HepG2 (cell line): ENCODE measurements at regions not wholly inside any gene's neighbourhood (a gene's known extent, or its start where the extent isn't known, plus 50 kb on each side); places are given as distances from the start of the nearest gene placed in this dataset.

Experiments
- ATAC-seq: fragments of 200-7000 bp; cut with Tn5 transposase; 3 replicates; pipeline ENCODE4 v1.9.1; 2020; ENCODE audit warnings: mild to moderate bottlenecking, moderate library complexity
- BruUV-seq: library from RNA; stranded (reverse); fragments of 400-500 nt; replicated peaks from 2 replicates; lab custom pipeline; 2021; lab: Mats Ljungman, UMichigan
- CTCF ChIA-PET: fragments of 300-600 bp; formaldehyde crosslinking; extraction: SDS; loops from one replicate; lab custom pipeline; 2021; ENCODE audit warnings: low total read pairs, inconsistent platforms, low intra/inter-chr PET ratio; lab: Yijun Ruan, JAX
- POLR2A ChIA-PET: fragments of 350-600 bp; sonication (Branson Sonifier 250); formaldehyde crosslinking; loops from one replicate; lab custom pipeline; 2020; ENCODE audit warnings: antibody characterized with exemption, inconsistent platforms; lab: Yijun Ruan, JAX
- DNase-seq: peaks from one replicate; pipeline ENCODE4 v3.0.0-alpha.2; 2015; ENCODE audit warnings: low spot score
- FAIRE-seq: peaks from 3 replicates; lab custom pipeline; 2011; peaks lifted over from hg19 to GRCh38; lab: Jason Lieb, UNC
- H2AFZ ChIP-seq: one replicate; pipeline ENCODE4 v1.6.1; 2011; ENCODE audit warnings: low read length, inconsistent platforms
- H3K27ac ChIP-seq: fragments of 300-600 bp; 3 replicates; pipeline ENCODE4 v1.8.0; 2011; ENCODE audit warnings: mixed run types, mild to moderate bottlenecking, mixed read lengths, low read length, inconsistent platforms; ENCODE audit not compliant: insufficient read depth; ENCODE audit errors: extremely low read length
- H3K27me3 ChIP-seq, 2 experiments: fragments of 200-600 bp in 1 of 2; 2 replicates in 1 of 2; 3 replicates in 1 of 2; pipeline versions ENCODE4 v1.6.0 to v1.8.0; 2011; ENCODE audit warnings: low read length in 2 of 2, mild to moderate bottlenecking in 2 of 2, moderate library complexity in 2 of 2, inconsistent platforms in 1 of 2; ENCODE audit not compliant: insufficient read depth in 2 of 2, control insufficient read depth in 1 of 2
- H3K36me3 ChIP-seq, 2 experiments: fragments of 200-600 bp in 1 of 2; replicated peaks in 1 of 2; 2 replicates in 1 of 2; 3 replicates in 1 of 2; pipeline versions ENCODE4 v1.5.1 to v1.8.0; 2011; ENCODE audit warnings: low read length in 2 of 2, inconsistent platforms in 1 of 2; ENCODE audit not compliant: insufficient read depth in 2 of 2, control insufficient read depth in 1 of 2
- H3K4me1 ChIP-seq: 2 replicates; pipeline ENCODE4 v1.5.1; 2012; ENCODE audit warnings: low read length, inconsistent platforms; ENCODE audit not compliant: insufficient read depth
- H3K4me2 ChIP-seq: 2 replicates; pipeline ENCODE4 v1.6.0; 2011; ENCODE audit warnings: low read depth, low read length, inconsistent platforms
- H3K4me3 ChIP-seq, 3 experiments: fragments of 200-600 bp in 1 of 3; sonication (generic), shearing (Covaris generic) in 1 of 3; replicated peaks in 1 of 3; 2 replicates each; pipeline ENCODE4 v1.5.1; 2011 to 2016; ENCODE audit warnings: low read length in 3 of 3, inconsistent platforms in 2 of 3, low read depth in 2 of 3, mild to moderate bottlenecking in 2 of 3, control low read depth in 1 of 3, mixed read lengths in 1 of 3; ENCODE audit not compliant: insufficient read depth in 1 of 3
- H3K79me2 ChIP-seq: one replicate; pipeline ENCODE4 v1.6.1; 2011; ENCODE audit warnings: low read length, inconsistent platforms; ENCODE audit not compliant: insufficient read depth
- H3K9ac ChIP-seq: 2 replicates; pipeline ENCODE4 v1.6.0; 2011; ENCODE audit warnings: mild to moderate bottlenecking, low read depth, low read length, inconsistent platforms; ENCODE audit not compliant: insufficient read depth
- H3K9me3 ChIP-seq: 2 replicates; pipeline ENCODE4 v1.5.1; 2012; ENCODE audit warnings: mild to moderate bottlenecking, low read length
- H4K20me1 ChIP-seq: 2 replicates; pipeline ENCODE4 v1.6.0; 2011; ENCODE audit warnings: inconsistent platforms, mild to moderate bottlenecking, low read length, moderate library complexity; ENCODE audit not compliant: insufficient read depth
- ELF3 ChIP-seq: IDR thresholded peaks from 2 replicates; pipeline ENCODE4 v1.6.1; 2016; ENCODE audit warnings: missing genetic modification reagents, missing compliant biosample characterization
- GATAD2A ChIP-seq: IDR thresholded peaks from 2 replicates; pipeline ENCODE4 v1.6.1; 2016
- ISL2 ChIP-seq: sonication (generic); formaldehyde crosslinking; IDR thresholded peaks from 2 replicates; pipeline ENCODE4 v1.5.0; 2020; ENCODE audit warnings: missing genetic modification reagents
- MTF2 ChIP-seq: sonication (generic); formaldehyde crosslinking; IDR thresholded peaks from 2 replicates; pipeline ENCODE4 v1.5.0; 2020; ENCODE audit warnings: missing genetic modification reagents, borderline replicate concordance
- MXI1 ChIP-seq: IDR thresholded peaks from 3 replicates; pipeline ENCODE4 v1.6.1; 2012; ENCODE audit warnings: low read depth, low read length, inconsistent platforms, borderline replicate concordance
- RAD21 ChIP-seq: fragments of 450-650 bp; formaldehyde crosslinking; IDR thresholded peaks from 2 replicates; pipeline ENCODE4 v1.5.0; 2020; ENCODE audit warnings: mild to moderate bottlenecking
- SKI ChIP-seq: fragments of 450-650 bp; IDR thresholded peaks from one replicate; pipeline ENCODE4 v1.6.1; 2018; ENCODE audit warnings: mild to moderate bottlenecking; ENCODE audit not compliant: partially characterized antibody
- THYN1 ChIP-seq: sonication (generic); formaldehyde crosslinking; IDR thresholded peaks from 2 replicates; pipeline ENCODE4 v1.8.1; 2023; ENCODE audit warnings: low read depth, mild to moderate bottlenecking, moderate library complexity, missing genetic modification reagents, borderline replicate concordance
- ZFX ChIP-seq: sonication (generic); formaldehyde crosslinking; IDR thresholded peaks from 2 replicates; pipeline ENCODE4 v1.4.0; 2020; ENCODE audit warnings: mild to moderate bottlenecking, low read depth, missing genetic modification reagents, moderate library complexity
- ZNF552 ChIP-seq: sonication (generic); formaldehyde crosslinking; IDR thresholded peaks from 2 replicates; pipeline ENCODE4 v1.9.0; 2022; ENCODE audit warnings: missing genetic modification reagents, mild to moderate bottlenecking, borderline replicate concordance
- ZNF678 ChIP-seq: sonication (generic); formaldehyde crosslinking; IDR thresholded peaks from 2 replicates; pipeline ENCODE4 v1.4.0; 2020; ENCODE audit warnings: mild to moderate bottlenecking, missing genetic modification reagents
- ZSCAN31 ChIP-seq: sonication (generic); formaldehyde crosslinking; IDR thresholded peaks from 2 replicates; pipeline ENCODE4 v1.5.0; 2020; ENCODE audit warnings: low read depth, mild to moderate bottlenecking, missing genetic modification reagents
- WGBS: methylation state at CpG from one replicate; pipeline ENCODE4 v1.1.6; 2017; ENCODE audit warnings: low lambda C conversion rate; 5-methylcytosine and 5-hydroxymethylcytosine counted together
- in situ Hi-C: cut with HindIII; loops from 2 replicates; pipeline ENCODE4 v1.10.0; 2017; ENCODE audit warnings: low pct_unique_long_range_greater_than_20kb; ENCODE audit not compliant: extremely low pct_ligation_motif_present
- intact Hi-C: fragments of 100-400 bp; cut with micrococcal nuclease; formaldehyde crosslinking; loops from one replicate; pipeline ENCODE4 v1.10.0; 2022; ENCODE audit not compliant: unreplicated experiment
- TF ChIP-seq, protein P1 (sequence below): sonication (generic); formaldehyde crosslinking; IDR thresholded peaks from 2 replicates; pipeline ENCODE4 v1.4.0; 2020; ENCODE audit warnings: mild to moderate bottlenecking, missing genetic modification reagents
- TF ChIP-seq, protein P2 (sequence below): sonication (generic); formaldehyde crosslinking; IDR thresholded peaks from 2 replicates; pipeline ENCODE4 v1.4.0; 2020; ENCODE audit warnings: mild to moderate bottlenecking, missing genetic modification reagents
- TF ChIP-seq, protein P3 (sequence below), 2 experiments: sonication (generic) in 1 of 2; formaldehyde crosslinking in 1 of 2; IDR thresholded peaks; 2 replicates each; pipeline versions ENCODE4 v1.4.0 to v1.6.1; 2018 to 2020; ENCODE audit warnings: missing genetic modification reagents in 2 of 2, borderline replicate concordance in 1 of 2, low read depth in 1 of 2, mild to moderate bottlenecking in 1 of 2, missing biosample characterization in 1 of 2
- TF ChIP-seq, protein P4 (sequence below): sonication (generic); formaldehyde crosslinking; IDR thresholded peaks from 2 replicates; pipeline ENCODE4 v1.4.0; 2020; ENCODE audit warnings: missing genetic modification reagents, borderline replicate concordance

DNA sequence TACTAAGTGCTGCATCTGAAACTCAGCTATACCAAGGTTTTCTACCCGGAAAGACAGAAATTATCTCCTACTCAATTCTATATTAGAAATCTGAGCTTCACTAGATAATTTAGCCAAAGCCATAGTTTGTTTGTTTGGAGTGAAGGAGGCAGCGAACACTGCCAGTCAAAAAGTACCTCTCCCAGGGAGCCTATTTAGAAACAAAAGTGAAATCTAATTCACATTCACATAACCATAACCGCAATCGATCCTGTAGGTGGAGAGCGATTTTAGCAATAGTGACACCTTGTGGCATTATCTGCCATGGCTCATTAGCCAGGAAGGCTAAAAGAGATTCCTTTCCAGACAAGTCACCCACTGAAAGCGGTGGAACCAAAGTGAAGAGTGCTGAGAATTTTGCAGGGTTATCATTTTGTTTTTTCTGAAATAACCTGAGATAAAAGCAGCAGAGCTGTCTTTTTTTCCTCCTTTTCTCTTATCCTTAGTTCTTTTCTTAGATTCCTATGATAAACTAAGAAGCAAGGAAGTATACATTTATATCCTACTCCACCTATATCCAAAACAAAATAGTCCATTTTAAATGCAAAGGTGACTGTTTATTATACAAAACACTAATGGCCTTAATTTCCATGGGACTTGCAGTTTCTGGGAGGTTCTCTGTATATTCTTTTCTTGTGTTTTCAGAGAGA lies 83.7 kb upstream of the BET1 start:
- Histone ChIP-seq H3K27me3 (peaks cover 0 to 7% of the 10 kb centered on the region in 2 experiments; a peak in 2 of 5 replicates), H2AFZ (no peak overlapping the region), H3K4me1 (no peaks in the 10 kb centered on the region), H3K9me3 (no peaks in the 10 kb centered on the region), H3K9ac (no peak overlapping the region), H3K79me2 (no peaks in the 10 kb centered on the region), H4K20me1 (no peaks in the 10 kb centered on the region), H3K4me2 (peak overlapping the region; percentile 43), H3K27ac (no peak overlapping the region), H3K36me3 (no peaks in the 10 kb centered on the region), H3K4me3 (no peak overlapping the region)
- BruUV-seq, result no TSS peak
- POLR2A ChIA-PET, result no interaction called here
- in situ Hi-C loops (loop anchor here (5.0 kb wide), 1 partner anchor 186 kb away; no protein-coding TSS in a partner anchor), intact Hi-C loops (loop anchor here (1.0 to 10.0 kb wide), 3 partner anchors 185 to 843 kb away; no protein-coding TSS in a partner anchor)
- ATAC-seq (peak; percentile 94), FAIRE-seq (peak; percentile 93), DNase-seq (peak; percentile 48)
- CTCF ChIA-PET, result interaction anchor here (1.7 to 2.2 kb wide), 3 partner anchors 185 to 372 kb away, joined by 9 to 18 read pairs (median 11); no protein-coding TSS in a partner anchor
- 11% methylated on average over 6 of the region's 6 CpGs for WGBS
- TF ChIP-seq SKI (no peak), ISL2 (CRISPR knock-in tag) (no peak), ELF3 (CRISPR knock-in tag) (0 out of 2 replicates have a peak, but pooled peaks have one; percentile 19), ZNF552 (CRISPR knock-in tag) (no peak), ZFX (CRISPR knock-in tag) (no peak), MXI1 (no peak), RAD21 (CRISPR knock-in tag) (peak; percentile 58; the same call in 1 of the 2 replicates), MTF2 (CRISPR knock-in tag) (no peak), THYN1 (no peak), ZSCAN31 (no peak), GATAD2A (CRISPR knock-in tag) (peak; percentile 23; the same call in 1 of the 2 replicates), ZNF678 (CRISPR knock-in tag) (no peak)
- TF ChIP-seq, protein P1, sequence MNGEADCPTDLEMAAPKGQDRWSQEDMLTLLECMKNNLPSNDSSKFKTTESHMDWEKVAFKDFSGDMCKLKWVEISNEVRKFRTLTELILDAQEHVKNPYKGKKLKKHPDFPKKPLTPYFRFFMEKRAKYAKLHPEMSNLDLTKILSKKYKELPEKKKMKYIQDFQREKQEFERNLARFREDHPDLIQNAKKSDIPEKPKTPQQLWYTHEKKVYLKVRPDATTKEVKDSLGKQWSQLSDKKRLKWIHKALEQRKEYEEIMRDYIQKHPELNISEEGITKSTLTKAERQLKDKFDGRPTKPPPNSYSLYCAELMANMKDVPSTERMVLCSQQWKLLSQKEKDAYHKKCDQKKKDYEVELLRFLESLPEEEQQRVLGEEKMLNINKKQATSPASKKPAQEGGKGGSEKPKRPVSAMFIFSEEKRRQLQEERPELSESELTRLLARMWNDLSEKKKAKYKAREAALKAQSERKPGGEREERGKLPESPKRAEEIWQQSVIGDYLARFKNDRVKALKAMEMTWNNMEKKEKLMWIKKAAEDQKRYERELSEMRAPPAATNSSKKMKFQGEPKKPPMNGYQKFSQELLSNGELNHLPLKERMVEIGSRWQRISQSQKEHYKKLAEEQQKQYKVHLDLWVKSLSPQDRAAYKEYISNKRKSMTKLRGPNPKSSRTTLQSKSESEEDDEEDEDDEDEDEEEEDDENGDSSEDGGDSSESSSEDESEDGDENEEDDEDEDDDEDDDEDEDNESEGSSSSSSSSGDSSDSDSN (CRISPR knock-in tag), result no peak
- TF ChIP-seq, protein P2, sequence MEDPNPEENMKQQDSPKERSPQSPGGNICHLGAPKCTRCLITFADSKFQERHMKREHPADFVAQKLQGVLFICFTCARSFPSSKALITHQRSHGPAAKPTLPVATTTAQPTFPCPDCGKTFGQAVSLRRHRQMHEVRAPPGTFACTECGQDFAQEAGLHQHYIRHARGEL (CRISPR knock-in tag), result no peak
- TF ChIP-seq, protein P3, sequence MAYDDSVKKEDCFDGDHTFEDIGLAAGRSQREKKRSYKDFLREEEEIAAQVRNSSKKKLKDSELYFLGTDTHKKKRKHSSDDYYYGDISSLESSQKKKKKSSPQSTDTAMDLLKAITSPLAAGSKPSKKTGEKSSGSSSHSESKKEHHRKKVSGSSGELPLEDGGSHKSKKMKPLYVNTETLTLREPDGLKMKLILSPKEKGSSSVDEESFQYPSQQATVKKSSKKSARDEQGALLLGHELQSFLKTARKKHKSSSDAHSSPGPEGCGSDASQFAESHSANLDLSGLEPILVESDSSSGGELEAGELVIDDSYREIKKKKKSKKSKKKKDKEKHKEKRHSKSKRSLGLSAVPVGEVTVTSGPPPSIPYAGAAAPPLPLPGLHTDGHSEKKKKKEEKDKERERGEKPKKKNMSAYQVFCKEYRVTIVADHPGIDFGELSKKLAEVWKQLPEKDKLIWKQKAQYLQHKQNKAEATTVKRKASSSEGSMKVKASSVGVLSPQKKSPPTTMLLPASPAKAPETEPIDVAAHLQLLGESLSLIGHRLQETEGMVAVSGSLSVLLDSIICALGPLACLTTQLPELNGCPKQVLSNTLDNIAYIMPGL (CRISPR knock-in tag; IDR thresholded peaks at IDR 0.05; ENCODE audit: borderline replicate concordance in 1 of 2, low read depth in 1 of 2), result peak in 1 of 2 experiments; percentile 27; a peak in 1 of 4 replicates
- TF ChIP-seq, protein P4, sequence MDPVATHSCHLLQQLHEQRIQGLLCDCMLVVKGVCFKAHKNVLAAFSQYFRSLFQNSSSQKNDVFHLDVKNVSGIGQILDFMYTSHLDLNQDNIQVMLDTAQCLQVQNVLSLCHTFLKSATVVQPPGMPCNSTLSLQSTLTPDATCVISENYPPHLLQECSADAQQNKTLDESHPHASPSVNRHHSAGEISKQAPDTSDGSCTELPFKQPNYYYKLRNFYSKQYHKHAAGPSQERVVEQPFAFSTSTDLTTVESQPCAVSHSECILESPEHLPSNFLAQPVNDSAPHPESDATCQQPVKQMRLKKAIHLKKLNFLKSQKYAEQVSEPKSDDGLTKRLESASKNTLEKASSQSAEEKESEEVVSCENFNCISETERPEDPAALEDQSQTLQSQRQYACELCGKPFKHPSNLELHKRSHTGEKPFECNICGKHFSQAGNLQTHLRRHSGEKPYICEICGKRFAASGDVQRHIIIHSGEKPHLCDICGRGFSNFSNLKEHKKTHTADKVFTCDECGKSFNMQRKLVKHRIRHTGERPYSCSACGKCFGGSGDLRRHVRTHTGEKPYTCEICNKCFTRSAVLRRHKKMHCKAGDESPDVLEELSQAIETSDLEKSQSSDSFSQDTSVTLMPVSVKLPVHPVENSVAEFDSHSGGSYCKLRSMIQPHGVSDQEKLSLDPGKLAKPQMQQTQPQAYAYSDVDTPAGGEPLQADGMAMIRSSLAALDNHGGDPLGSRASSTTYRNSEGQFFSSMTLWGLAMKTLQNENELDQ (CRISPR knock-in tag), result no peak
